ENCODE measurements at regions not wholly inside any gene's neighbourhood (a gene's known extent, or its start where the extent isn't known, plus 50 kb on each side); places are given as distances from the start of the nearest gene placed in this dataset.

- no peak for TF ChIP-seq CTCF (conservative IDR thresholded peaks at IDR 0.05)
- Mint-ChIP-seq H3K36me3 (no peaks in the 10 kb centered on the region), H3K27ac (no peak overlapping the region), H3K27me3 (peaks cover 13% of the 10 kb centered on the region), H3K4me3 (no peak overlapping the region), H3K9me3 (no peaks in the 10 kb centered on the region), H3K4me1 (ENCODE audit: unreplicated experiment) (no peaks in the 10 kb centered on the region)
- DNase-seq (ENCODE audit: extremely low spot score, unreplicated experiment): no peak
Observed at GRCh38 chr5:3212869-3213268, 382.8 kb upstream of the IRX1 start.

GRCh38 chr5:3210531-3210930 lies 385.1 kb upstream of the IRX1 start:
- DNase-seq (ENCODE audit: extremely low spot score, unreplicated experiment): peak; percentile 40
- Mint-ChIP-seq H3K4me1 (ENCODE audit: unreplicated experiment) (no peaks in the 10 kb centered on the region), H3K4me3 (no peak overlapping the region), H3K36me3 (peaks cover 1% of the 10 kb centered on the region), H3K27ac (no peak overlapping the region), H3K9me3 (peaks cover 2% of the 10 kb centered on the region), H3K27me3 (peaks cover 14% of the 10 kb centered on the region)
- TF ChIP-seq CTCF (conservative IDR thresholded peaks at IDR 0.05): no peak

GRCh38 chr5:3209918-3210317 lies 385.7 kb upstream of the IRX1 start:
- Mint-ChIP-seq H3K9me3 (peaks cover 8% of the 10 kb centered on the region), H3K36me3 (peaks cover 3% of the 10 kb centered on the region), H3K27ac (no peak overlapping the region), H3K4me3 (no peak overlapping the region), H3K4me1 (ENCODE audit: unreplicated experiment) (no peaks in the 10 kb centered on the region), H3K27me3 (peaks cover 16% of the 10 kb centered on the region)
- no peak for TF ChIP-seq CTCF (conservative IDR thresholded peaks at IDR 0.05)
- no peak for DNase-seq (ENCODE audit: extremely low spot score, unreplicated experiment)

GRCh38 chr5:3202570-3202969 lies 393.1 kb upstream of the IRX1 start:
- Mint-ChIP-seq H3K4me1 (ENCODE audit: unreplicated experiment) (peaks cover 15% of the 10 kb centered on the region), H3K36me3 (peaks cover 3% of the 10 kb centered on the region), H3K9me3 (peaks cover 8% of the 10 kb centered on the region), H3K27ac (no peak overlapping the region), H3K27me3 (peaks cover 46% of the 10 kb centered on the region), H3K4me3 (no peak overlapping the region)
- no peak for TF ChIP-seq CTCF (conservative IDR thresholded peaks at IDR 0.05)
- DNase-seq (ENCODE audit: extremely low spot score, unreplicated experiment): no peak

- H3K4me1 Mint-ChIP-seq (ENCODE audit: unreplicated experiment): peaks cover 16% of the 10 kb centered on the region
- no peak overlapping the region for H3K27ac Mint-ChIP-seq
- peaks cover 3% of the 10 kb centered on the region for H3K36me3 Mint-ChIP-seq
- DNase-seq (ENCODE audit: extremely low spot score, unreplicated experiment): no peak
- H3K27me3 Mint-ChIP-seq: peaks cover 52% of the 10 kb centered on the region
- TF ChIP-seq CTCF (conservative IDR thresholded peaks at IDR 0.05): no peak
- peaks cover 8% of the 10 kb centered on the region for H3K9me3 Mint-ChIP-seq
- no peak overlapping the region for H3K4me3 Mint-ChIP-seq
Observed at GRCh38 chr5:3201941-3202340, 393.7 kb upstream of the IRX1 start.

- Mint-ChIP-seq H3K4me3 (no peak overlapping the region), H3K4me1 (ENCODE audit: unreplicated experiment) (peaks cover 16% of the 10 kb centered on the region), H3K9me3 (peaks cover 8% of the 10 kb centered on the region), H3K27me3 (peaks cover 56% of the 10 kb centered on the region), H3K27ac (no peak overlapping the region), H3K36me3 (peaks cover 3% of the 10 kb centered on the region)
- TF ChIP-seq CTCF (conservative IDR thresholded peaks at IDR 0.05): no peak
- no peak for DNase-seq (ENCODE audit: extremely low spot score, unreplicated experiment)
Observed at GRCh38 chr5:3201121-3201520, 394.5 kb upstream of the IRX1 start.

Data from type B pancreatic cell (in vitro differentiated cells).